LoVo (cell line): ENCODE measurements at regions not wholly inside any gene's neighbourhood (a gene's known extent, or its start where the extent isn't known, plus 50 kb on each side); places are given as distances from the start of the nearest gene placed in this dataset.

Source experiments
- DNase-seq: peaks from one replicate; pipeline ENCODE4 v3.0.0-alpha.2; 2016; ENCODE audit warnings: low spot score

DNA sequence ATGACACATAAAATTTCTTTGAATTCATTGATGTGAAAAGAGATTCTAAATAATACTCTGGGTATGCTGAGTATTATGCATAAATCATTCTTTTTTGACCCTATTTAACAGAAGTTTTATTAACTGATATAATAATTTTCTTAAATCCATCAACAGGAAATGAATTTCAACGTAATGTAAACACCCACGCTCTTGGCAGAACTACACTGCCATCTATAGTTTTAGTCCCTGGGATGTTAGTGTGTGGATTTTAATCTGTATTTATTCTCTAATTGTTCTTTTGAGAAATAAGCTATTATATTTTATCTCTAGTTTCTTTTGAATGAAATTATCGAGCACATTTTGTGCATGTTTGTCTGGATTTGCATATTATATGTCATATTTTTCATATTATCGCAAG lies 666.8 kb upstream of the NDST4 start:
- DNase-seq, result no peak

DNA sequence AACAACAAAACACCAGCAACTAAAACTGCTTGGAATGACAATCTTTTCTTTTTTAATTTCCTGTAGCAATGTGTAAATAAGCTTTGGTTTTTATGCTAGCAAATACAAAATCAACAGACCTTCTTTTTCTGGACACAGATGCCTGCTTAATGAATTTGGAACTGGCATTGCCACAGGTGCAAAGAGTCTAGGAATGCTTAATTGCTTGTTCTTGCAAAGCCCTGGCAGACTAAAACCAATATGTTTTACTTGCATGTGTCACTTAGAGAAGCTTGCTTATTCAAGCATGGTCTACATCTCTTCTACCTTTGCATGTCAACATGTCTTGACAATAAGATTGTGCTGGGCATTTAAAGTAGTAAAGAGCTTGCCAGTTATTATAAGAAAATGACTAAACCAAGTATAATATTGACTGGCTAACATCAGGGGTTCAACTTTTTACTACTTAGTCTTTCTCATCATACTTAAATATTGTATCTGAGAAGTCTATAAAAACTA lies 656.7 kb upstream of the NDST4 start:
- DNase-seq, result no peak

GRCh38 chr4:115769396-115769795 lies 656.0 kb upstream of the NDST4 start:
- no peak for DNase-seq

DNA sequence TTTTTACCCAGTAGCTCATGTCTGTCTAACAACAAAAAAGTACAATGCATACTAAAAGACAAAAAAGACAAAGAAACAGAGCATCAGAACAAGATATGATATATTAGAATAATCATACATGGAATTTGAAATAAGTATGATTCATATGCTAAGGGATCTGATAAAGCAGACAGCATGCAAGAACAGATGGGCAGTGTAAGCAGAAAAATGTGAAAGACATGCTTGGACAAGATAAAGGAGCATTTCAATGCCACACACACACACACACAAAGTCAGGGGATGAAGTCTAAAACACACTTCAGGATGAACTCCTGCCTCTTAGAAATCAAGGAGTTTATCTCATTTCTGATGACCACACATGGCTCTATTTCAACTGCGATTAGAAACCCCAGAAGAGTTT lies 649.6 kb upstream of the NDST4 start:
- no peak for DNase-seq

- DNase-seq, result no peak
Measured at GRCh38 chr4:115759231-115759630, 645.8 kb upstream of the NDST4 start.

DNA sequence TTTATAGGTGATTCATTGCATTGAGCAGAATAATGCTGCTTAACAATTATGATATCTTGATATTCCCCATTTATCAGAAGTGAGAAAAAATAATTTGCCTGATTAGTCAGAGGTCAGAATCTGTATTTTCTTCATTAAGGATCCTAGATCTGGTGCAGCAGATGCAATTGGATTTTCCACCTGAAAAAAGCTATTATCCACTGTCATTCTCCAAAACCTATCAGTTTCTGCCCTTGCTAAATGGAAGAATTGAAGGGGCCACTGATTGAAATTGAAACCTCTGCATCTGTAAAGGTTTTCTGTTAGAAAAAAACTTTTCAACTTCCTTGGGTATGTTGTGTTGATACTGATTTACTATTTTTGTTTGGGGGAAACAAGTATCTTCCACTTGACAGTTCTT lies 636.0 kb upstream of the NDST4 start:
- no peak for DNase-seq

DNA sequence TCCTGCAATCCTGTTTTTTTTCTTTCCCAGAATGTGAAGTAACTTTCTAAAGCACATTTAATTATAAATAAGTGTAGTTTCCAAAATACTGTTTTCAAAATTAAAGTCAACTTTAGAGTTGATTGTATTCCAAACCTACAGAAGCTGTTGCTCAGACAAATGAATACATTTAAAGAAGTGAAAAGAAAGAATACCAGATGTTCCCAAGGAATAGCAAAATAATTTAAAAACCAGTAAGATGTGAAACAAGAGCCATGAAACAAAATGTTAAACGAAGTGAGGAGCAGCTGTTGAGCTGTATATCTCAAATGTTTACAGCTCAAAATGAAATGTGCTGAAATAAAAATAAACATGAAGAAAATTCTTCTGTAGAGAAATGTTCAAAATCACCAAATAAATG lies 627.4 kb upstream of the NDST4 start:
- DNase-seq, result no peak

DNA sequence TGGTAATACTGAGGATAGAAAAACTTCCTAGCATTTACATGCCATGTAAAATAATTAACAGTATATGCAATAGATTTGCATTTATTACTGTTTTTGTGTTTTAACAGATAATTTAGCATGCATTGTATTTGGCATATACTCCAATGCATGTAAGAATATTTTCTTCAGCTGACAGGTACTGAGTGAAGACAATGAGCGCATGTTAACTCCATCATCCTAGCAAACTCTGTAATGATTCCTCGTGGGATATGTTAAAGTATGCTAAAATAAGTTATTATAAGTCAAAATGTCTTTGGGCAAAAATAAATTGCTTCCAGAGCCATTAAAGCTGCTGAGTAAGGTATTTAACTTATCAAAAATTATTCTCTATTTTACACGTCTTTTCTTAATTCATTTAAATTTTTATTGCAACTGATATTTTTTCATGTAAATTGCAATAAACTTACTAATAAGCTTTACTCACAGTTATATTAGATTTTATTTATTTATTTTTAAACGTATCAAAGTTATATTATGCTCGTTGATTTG lies 616.4 kb upstream of the NDST4 start:
- no peak for DNase-seq

GRCh38 chr4:115723621-115724020 lies 610.2 kb upstream of the NDST4 start:
- DNase-seq, result no peak

DNA sequence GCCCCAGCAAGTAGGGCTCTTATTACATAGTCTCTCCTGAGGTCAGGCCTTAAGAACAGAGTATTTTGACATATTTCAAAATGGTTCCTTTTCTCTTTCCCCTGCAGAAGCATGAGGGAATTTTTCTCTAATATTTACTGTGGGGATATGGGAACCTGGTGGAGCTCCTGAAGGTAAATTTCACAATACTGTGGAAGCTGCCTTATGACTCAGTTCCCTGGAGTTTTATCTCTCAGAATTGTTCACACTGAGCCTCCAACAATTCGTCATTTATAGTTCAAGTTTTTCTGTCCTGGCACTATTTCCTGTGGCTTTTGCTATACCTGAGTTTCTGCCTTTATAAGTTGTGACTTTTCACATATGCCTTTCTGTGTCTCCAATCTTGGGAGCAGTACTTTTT lies 607.2 kb upstream of the NDST4 start:
- DNase-seq, result no peak

DNA sequence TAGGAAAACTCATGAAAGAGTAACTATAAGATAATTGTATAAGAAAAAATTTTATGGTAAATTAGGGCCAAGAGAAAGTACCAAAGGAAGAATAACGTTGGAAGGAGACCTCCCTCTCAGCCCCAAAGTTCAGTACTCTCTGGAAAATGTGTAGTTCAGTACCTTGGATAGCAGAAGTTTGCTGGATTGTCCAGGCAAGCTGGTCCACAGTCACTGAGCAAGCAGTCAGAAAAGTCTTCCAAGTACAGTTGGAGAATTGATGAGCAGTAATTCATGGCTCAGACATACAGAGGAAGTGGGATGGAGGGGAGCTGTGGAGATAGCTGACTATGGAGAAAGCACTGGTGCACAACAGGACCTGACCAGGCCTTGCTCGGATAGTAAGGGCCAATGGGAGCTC lies 598.2 kb upstream of the NDST4 start:
- DNase-seq, result no peak

GRCh38 chr4:115688961-115689360 lies 575.5 kb upstream of the NDST4 start:
- DNase-seq, result no peak

DNA sequence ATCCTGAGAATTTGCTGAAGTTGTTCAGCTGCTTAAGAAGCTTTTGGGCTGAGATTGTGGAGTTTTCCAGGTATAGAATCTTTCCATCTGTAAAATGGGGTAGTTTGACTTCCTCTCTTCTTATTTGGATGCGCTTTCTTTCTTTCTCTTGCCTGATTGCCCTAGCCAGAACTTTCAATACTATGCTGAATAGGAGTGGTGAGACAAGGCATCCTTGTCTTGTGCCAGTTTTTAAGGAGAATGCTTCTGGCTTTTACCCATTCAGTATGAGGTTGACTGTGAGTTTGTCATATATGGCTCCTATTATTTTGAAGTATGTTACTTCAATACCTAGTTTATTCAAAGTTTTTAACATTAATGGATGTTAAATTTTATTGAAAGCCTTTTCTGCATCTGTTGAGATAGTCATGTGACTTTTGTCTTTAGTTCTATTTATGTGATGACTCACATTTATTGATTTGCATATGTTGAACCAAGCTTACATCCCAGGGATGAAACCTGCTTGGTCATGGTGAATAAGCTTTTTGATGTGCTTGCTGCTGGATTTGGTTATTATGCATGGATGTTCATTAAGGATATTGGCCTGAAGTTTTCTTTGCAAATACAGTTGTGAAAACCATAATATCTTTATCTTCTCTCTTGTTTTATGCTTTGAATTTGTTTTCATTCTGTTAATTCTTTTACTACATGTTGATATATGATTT lies 573.8 kb upstream of the NDST4 start:
- DNase-seq, result no peak

DNA sequence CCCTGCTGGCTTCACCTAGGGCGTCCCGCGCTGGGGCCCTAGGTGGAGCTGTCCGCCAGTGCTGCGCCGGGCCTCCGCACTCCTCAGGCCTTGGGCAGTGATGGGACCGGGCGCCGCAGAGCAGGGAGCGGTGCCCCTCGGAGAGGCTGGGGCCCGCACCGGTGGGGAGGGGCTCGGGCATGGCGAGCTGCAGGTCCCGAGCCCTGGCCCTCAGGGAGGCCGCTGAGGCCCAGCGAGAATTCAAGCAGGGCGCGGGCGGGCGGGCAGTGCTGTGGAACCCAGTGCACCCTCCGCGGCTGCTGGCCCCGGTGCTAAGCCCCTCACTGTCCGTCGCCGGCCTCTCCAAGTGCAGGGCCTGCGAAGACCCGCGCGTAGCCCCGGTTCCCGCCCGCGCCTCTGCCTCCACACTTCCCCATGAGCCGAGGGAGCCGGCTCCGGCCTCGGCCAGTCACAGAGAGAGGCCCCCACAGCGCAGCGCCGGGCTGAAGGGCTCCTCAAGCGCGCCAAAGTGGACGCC lies 565.1 kb upstream of the NDST4 start:
- DNase-seq, result no peak

DNA sequence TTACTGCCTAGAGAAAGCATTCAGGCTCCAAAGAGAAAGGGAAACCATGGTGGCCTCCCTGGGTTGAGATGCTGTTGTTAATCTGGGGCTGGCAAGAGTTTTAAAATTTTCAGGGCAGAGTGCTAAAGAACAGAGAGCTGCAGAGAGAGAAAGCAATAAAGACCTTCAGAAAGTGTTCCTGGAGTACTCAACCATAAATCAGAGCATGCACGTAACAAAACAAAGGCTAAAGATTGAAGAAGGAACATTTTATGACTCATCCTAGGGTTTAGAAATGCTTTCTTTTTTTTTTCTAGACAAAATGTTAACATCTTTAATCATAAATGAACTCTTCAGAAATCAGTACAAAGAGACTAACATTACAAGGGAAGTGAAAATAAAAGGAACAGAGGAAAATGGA lies 562.3 kb upstream of the NDST4 start:
- no peak for DNase-seq

DNA sequence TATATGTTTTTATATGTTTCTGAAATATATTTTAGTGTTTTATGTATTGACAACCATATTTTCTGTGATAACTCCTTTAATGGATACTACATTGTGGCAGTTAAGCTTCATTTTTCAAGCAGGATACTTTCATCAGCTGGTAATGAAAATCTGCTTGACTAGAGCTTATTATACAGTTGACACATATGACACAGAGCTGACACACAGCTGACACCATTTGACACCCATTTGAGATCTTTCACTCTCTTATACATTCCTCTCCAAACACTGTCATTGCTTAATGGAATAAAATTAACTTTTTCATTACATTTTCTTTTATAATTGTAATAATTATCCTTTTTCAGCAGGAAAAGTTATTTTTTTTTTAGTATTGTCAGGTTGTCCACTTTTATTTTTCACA lies 561.1 kb upstream of the NDST4 start:
- no peak for DNase-seq

DNA sequence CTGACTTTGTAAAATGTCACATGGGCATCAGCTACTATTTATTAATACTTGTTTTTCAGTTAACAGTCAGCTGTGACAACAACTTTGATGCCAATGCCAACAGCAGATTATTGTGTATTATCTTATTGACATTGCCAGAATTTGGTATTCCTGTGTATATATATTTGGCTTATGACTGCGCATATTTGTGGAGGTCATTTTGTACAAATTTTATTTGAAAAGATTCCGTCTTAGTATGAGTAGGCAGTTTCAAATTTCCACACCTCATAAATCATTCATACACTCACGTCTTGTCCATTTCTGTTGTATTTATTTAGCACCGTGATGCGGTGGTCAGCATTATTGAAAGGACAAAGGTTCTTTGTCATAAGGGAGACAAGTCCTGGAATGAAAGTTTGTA lies 558.2 kb upstream of the NDST4 start:
- no peak for DNase-seq

DNA sequence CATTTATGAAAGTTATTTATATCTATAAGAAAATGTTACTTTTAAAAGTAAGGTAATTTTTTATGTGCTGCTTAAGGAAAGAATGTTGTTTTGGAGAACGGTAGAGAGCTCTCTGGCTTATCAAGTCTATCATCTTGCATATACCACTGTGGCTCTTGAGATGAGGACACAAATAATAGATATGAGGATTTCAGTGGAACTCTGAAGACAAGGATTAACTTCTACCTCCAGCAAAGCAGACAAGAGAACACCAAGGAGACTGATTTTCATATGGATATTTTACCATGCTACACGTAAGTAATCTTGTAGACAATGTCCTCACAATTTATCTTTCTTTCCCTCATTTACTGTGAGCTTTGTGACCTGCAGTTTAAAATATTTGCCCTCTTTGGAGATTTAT lies 557.5 kb upstream of the NDST4 start:
- no peak for DNase-seq

DNA sequence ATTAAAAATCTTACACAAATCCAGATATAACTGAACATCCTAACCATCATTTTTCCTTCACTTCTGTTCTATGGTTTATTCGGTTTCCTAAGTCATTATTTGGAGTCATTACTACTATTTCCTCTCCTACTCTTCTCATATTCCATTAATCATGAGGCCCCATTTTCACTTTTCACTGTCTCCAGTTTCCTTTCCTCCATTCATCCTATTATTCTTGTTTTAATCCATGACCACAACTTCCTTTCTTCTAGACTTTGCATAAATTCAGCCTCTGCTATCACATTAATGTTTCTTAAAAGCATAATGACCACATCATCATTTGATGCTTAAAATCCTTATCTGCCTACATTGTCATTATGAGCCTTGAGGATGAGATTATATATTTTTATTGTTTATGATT lies 555.0 kb upstream of the NDST4 start:
- no peak for DNase-seq

DNA sequence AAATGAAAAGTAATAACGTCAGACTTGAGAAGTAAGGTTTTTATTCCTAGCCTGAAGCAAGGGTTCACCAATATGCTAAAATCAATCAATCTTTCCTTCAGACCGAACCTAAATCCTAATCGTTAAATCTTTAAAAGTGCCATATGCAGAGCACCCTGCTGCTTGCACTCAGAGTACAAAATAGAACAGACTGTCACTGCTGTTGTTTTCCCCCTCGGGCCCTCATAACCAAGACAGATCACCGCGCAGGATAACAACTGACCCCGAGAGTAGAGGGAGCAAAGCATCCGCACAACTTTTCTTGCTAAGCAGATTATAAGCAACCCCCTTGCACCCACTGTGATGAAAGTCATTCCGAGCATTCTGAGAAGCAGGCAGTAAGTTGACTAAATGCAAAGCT lies 550.9 kb upstream of the NDST4 start:
- no peak for DNase-seq

DNA sequence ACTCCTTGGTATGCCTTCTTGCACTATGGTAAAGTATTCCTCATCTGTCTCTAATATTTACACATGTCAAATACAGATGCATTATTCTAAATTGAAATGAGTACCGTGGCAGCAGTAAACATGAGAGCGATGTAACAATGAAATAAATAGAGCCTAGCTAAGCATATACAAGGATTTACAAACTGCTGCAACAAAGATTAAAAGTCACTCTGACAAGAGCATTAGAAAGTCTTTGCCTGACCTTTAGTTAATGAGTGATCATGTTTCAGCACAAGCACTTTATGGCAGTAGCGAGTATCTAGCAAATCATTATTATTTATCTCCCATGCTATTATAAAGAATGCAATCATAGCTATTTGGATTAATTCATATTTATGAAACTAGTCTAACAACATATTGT lies 547.0 kb upstream of the NDST4 start:
- no peak for DNase-seq

DNA sequence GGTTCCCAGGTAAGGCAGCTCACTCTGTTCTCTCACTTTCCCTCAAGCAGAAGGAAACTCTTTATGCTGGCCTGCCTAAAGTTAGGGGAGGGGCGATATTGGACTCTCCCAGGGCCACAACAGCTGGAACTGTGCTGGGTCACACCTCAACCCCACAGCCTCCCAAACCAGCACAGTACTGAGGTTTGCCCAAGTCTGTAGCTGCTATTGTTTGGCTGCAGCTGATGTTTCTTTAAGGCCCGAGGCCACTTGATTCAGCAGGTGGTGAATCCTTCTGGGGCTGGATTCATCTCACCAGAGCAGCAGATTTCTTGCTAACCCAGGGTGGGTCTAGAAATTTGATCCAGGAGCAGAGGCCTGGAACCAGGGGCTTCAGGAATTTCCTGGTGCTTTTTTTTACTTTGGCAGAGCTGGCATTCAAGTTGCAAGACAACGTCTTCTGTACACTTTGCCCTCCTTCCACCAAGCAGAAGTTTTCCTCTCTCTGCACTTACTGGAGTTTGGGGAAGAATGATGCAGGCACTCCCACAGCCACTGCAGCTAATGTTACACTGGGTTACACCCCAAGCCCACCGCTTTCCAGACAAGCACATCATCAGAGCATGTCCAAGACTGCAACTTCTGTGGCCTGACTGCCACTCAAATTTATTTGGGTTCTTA lies 544.7 kb upstream of the NDST4 start:
- no peak for DNase-seq

DNA sequence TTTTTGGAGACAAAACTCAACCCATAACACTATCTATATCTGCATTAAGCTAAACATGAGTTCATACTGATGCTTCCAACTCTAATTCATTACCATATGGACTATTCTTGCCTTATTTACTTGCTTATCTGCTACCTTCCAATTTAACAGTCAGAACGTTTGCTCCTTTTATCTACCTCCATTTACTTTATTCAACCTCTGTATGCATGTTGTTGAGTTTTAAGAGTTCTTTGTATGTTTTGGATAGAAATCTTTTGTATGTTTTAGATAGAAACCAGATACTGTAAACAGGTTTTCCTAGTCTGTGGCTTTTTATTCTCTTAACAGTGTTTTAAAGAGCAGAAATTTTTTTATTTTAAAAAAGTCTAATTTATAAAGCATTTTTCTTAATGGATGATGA lies 542.2 kb upstream of the NDST4 start:
- no peak for DNase-seq

DNA sequence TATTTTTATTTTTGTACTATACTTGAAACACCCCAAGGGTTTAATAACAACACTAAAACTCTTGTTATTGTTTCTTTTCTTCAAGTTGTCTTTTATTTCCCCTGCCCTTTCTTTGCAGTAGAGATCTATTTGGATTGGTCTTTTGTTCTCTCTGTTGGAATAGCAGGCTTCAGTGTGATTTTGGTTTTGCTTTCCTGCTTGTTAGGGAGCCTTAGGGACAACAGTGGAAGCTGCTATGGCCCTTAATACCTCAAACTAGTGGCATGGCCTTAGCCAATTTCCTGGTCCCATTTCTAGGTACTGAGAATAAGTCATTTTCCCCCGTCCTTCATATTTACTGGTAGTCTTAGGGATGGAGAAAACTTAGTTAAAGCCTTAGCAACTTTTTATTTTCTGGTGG lies 535.4 kb upstream of the NDST4 start:
- DNase-seq, result no peak
